ENCODE measurements at regions not wholly inside any gene's neighbourhood (a gene's known extent, or its start where the extent isn't known, plus 50 kb on each side); places are given as distances from the start of the nearest gene placed in this dataset.

- no peak for FAIRE-seq
- Histone ChIP-seq H3K27me3 (ENCODE audit: control insufficient read depth in 2 of 2, insufficient read depth in 2 of 2, low read length in 2 of 2) (peaks cover 2 to 6% of the 10 kb centered on the region in 2 experiments), H2AFZ (ENCODE audit: low read depth, low read length) (no peak overlapping the region), H3K36me3 (ENCODE audit: control insufficient read depth in 2 of 2, extremely low read depth in 1 of 2, insufficient read depth in 2 of 2, low read length in 2 of 2) (no peaks in the 10 kb centered on the region), H3K9me1 (replicated peaks; ENCODE audit: control insufficient read depth, extremely low read depth, insufficient read depth, low read length) (no peaks in the 10 kb centered on the region), H3K9ac (replicated peaks; ENCODE audit: extremely low read depth, insufficient read depth, low read length) (no peak overlapping the region), H3K9me3 (replicated peaks; ENCODE audit: control insufficient read depth, insufficient read depth, low read length) (no peaks in the 10 kb centered on the region), H3K27ac (ENCODE audit: insufficient read depth, low read depth, low read length) (no peak overlapping the region), H3K4me3 (replicated peaks in 1 of 3; ENCODE audit: insufficient read depth in 1 of 3, low read depth in 1 of 3, low read length in 3 of 3) (no peak overlapping the region), H3K4me2 (ENCODE audit: insufficient read depth, low read length) (no peak overlapping the region), H3K79me2 (ENCODE audit: control insufficient read depth, insufficient read depth, low read length) (no peaks in the 10 kb centered on the region), H3K4me1 (ENCODE audit: control insufficient read depth, extremely low read depth, insufficient read depth, low read length) (no peaks in the 10 kb centered on the region), H4K20me1 (replicated peaks; ENCODE audit: control insufficient read depth, extremely low read depth, insufficient read depth, low read length) (no peaks in the 10 kb centered on the region)
- dilution Hi-C loops (cut with MboI; ENCODE audit: extremely low pct_ligation_motif_present, low sequenced_read_pairs) (no loop called here), intact Hi-C loops (cut with micrococcal nuclease) (no loop called here)
- ChIA-PET POLR2A (no interaction called here), CTCF (interaction anchor here (0.7 to 1.3 kb wide), 2 partner anchors 14 to 44 kb away, joined by 3 read pairs; no protein-coding TSS in a partner anchor)
- no peak for DNase-seq (ENCODE audit: low read depth, low spot score)
- TF ChIP-seq POLR2A (IDR thresholded peaks at IDR 0.05; ENCODE audit: low read depth, low read length) (no peak), POLR2AphosphoS5 (IDR thresholded peaks at IDR 0.05; ENCODE audit: insufficient read depth, low read depth, low read length) (no peak), EZH2 (IDR thresholded peaks at IDR 0.05; ENCODE audit: borderline replicate concordance, low read depth, low read length, severe bottlenecking) (no peak), MAX (IDR thresholded peaks at IDR 0.05; ENCODE audit: insufficient read depth, insufficient read length) (no peak), JUN (IDR thresholded peaks at IDR 0.05; ENCODE audit: borderline replicate concordance, insufficient read depth, insufficient read length, low read depth) (no peak), CTCF (IDR thresholded peaks at IDR 0.05; ENCODE audit: extremely low read depth in 1 of 2, insufficient read depth in 1 of 2, low read depth in 1 of 2, low read length in 2 of 2) (no peak), MYC (IDR thresholded peaks at IDR 0.05; ENCODE audit: low read depth, low read length) (no peak), GATA2 (IDR thresholded peaks at IDR 0.05; ENCODE audit: insufficient read depth, insufficient read length, low read depth, low read length) (no peak), FOS (IDR thresholded peaks at IDR 0.05; ENCODE audit: borderline replicate concordance, insufficient read depth, low read length) (no peak)
- no TSS peak for BruUV-seq (replicated peaks)
Measured at GRCh38 chr10:125564570-125564969, 118.4 kb downstream of the TEX36 start.
